ENCODE measurements at regions not wholly inside any gene's neighbourhood (a gene's known extent, or its start where the extent isn't known, plus 50 kb on each side); places are given as distances from the start of the nearest gene placed in this dataset.

DNA sequence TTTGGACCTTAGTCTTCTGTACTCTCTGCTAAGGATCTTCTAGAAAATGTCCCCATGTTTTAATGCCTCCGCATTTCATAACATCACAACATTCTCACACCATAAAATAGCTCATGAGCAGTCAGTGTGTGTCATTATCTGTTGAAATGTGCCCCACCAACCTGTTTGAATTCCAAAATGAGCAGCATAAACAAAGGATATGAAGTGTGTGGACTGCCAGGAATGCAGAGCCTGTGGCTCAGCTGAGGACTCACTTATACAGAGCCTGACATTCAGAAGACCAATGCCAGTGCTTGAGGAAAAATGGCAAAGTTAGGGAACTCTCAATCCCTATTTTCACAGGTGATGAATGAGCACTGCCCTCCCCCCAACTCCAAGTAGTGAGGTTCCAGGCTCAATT is 621.4 kb downstream of the POM121L12 start:
- Histone ChIP-seq H3K4me3 (no peak overlapping the region), H3K9ac (ENCODE audit: control insufficient read depth, insufficient read depth, low read length) (no peak overlapping the region), H3K9me3 (replicated peaks; ENCODE audit: control insufficient read depth, insufficient read depth, low read length) (no peaks in the 10 kb centered on the region), H3K36me3 (ENCODE audit: control insufficient read depth in 2 of 2, insufficient read depth in 2 of 2, low read length in 1 of 2) (no peaks in the 10 kb centered on the region), H3K27ac (ENCODE audit: control insufficient read depth, insufficient read depth) (no peak overlapping the region), H2AFZ (ENCODE audit: control insufficient read depth, low read depth, low read length) (no peak overlapping the region), H3K79me2 (ENCODE audit: control insufficient read depth, insufficient read depth, low read length) (no peaks in the 10 kb centered on the region), H4K20me1 (ENCODE audit: control insufficient read depth, insufficient read depth) (no peaks in the 10 kb centered on the region), H3K4me2 (ENCODE audit: control insufficient read depth, insufficient read depth) (no peak overlapping the region), H3K4me1 (ENCODE audit: control insufficient read depth, insufficient read depth, low read length) (no peaks in the 10 kb centered on the region), H3K27me3 (replicated peaks in 1 of 2; ENCODE audit: control insufficient read depth in 2 of 2, insufficient read depth in 2 of 2, low read length in 1 of 2) (no peaks in the 10 kb centered on the region)
- no TSS peak for BruUV-seq (replicated peaks)
- no peak for DNase-seq (ENCODE audit: low read depth, low spot score)
- no peak for FAIRE-seq
- WGBS (ENCODE audit: insufficient coverage, insufficient replicate concordance, low lambda C conversion rate, missing lambda C conversion rate): 0% methylated on average over 1 of the region's 1 CpG
- intact Hi-C loops (cut with micrococcal nuclease; ENCODE audit: unreplicated experiment) (no loop called here), in situ Hi-C loops (cut with MboI) (no loop called here)
- SMC1A ChIA-PET (ENCODE audit: uncharacterized antibody, unreplicated experiment): no interaction called here
- no peak for ATAC-seq
- CTCF ChIA-PET: no interaction called here
- POLR2A ChIA-PET: no interaction called here
- RAD21 ChIA-PET (ENCODE audit: unreplicated experiment): no interaction called here
- TF ChIP-seq, protein P1, sequence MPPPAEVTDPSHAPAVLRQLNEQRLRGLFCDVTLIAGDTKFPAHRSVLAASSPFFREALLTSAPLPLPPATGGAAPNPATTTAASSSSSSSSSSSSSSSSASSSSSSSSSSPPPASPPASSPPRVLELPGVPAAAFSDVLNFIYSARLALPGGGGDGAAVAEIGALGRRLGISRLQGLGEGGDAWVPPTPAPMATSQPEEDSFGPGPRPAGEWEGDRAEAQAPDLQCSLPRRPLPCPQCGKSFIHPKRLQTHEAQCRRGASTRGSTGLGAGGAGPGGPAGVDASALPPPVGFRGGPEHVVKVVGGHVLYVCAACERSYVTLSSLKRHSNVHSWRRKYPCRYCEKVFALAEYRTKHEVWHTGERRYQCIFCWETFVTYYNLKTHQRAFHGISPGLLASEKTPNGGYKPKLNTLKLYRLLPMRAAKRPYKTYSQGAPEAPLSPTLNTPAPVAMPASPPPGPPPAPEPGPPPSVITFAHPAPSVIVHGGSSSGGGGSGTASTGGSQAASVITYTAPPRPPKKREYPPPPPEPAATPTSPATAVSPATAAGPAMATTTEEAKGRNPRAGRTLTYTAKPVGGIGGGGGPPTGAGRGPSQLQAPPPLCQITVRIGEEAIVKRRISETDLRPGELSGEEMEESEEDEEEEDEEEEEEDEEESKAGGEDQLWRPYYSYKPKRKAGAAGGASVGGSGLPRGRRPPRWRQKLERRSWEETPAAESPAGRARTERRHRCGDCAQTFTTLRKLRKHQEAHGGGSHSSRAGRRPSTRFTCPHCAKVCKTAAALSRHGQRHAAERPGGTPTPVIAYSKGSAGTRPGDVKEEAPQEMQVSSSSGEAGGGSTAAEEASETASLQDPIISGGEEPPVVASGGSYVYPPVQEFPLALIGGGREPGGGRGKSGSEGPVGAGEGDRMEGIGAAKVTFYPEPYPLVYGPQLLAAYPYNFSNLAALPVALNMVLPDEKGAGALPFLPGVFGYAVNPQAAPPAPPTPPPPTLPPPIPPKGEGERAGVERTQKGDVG (CRISPR knock-in tag; IDR thresholded peaks at IDR 0.05): no peak
- TF ChIP-seq SMC3 (IDR thresholded peaks at IDR 0.05; ENCODE audit: borderline replicate concordance, low read length): no peak
- TF ChIP-seq, protein P2, sequence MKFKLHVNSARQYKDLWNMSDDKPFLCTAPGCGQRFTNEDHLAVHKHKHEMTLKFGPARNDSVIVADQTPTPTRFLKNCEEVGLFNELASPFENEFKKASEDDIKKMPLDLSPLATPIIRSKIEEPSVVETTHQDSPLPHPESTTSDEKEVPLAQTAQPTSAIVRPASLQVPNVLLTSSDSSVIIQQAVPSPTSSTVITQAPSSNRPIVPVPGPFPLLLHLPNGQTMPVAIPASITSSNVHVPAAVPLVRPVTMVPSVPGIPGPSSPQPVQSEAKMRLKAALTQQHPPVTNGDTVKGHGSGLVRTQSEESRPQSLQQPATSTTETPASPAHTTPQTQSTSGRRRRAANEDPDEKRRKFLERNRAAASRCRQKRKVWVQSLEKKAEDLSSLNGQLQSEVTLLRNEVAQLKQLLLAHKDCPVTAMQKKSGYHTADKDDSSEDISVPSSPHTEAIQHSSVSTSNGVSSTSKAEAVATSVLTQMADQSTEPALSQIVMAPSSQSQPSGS (IDR thresholded peaks at IDR 0.05; ENCODE audit: low read length): no peak
- no peak for TF ChIP-seq CHD1 (IDR thresholded peaks at IDR 0.05; ENCODE audit: low read depth, low read length)
- TF ChIP-seq MTA2 (IDR thresholded peaks at IDR 0.05; ENCODE audit: low read depth): no peak
- TF ChIP-seq TARDBP (IDR thresholded peaks at IDR 0.05; ENCODE audit: borderline replicate concordance): no peak
- TF ChIP-seq ATF7 (IDR thresholded peaks at IDR 0.05; ENCODE audit: low read depth): no peak
- TF ChIP-seq EP300 (IDR thresholded peaks at IDR 0.05; ENCODE audit: borderline replicate concordance in 1 of 2, control insufficient read depth in 1 of 2, low read depth in 2 of 2, low read length in 2 of 2): no peak
- TF ChIP-seq, protein P3, sequence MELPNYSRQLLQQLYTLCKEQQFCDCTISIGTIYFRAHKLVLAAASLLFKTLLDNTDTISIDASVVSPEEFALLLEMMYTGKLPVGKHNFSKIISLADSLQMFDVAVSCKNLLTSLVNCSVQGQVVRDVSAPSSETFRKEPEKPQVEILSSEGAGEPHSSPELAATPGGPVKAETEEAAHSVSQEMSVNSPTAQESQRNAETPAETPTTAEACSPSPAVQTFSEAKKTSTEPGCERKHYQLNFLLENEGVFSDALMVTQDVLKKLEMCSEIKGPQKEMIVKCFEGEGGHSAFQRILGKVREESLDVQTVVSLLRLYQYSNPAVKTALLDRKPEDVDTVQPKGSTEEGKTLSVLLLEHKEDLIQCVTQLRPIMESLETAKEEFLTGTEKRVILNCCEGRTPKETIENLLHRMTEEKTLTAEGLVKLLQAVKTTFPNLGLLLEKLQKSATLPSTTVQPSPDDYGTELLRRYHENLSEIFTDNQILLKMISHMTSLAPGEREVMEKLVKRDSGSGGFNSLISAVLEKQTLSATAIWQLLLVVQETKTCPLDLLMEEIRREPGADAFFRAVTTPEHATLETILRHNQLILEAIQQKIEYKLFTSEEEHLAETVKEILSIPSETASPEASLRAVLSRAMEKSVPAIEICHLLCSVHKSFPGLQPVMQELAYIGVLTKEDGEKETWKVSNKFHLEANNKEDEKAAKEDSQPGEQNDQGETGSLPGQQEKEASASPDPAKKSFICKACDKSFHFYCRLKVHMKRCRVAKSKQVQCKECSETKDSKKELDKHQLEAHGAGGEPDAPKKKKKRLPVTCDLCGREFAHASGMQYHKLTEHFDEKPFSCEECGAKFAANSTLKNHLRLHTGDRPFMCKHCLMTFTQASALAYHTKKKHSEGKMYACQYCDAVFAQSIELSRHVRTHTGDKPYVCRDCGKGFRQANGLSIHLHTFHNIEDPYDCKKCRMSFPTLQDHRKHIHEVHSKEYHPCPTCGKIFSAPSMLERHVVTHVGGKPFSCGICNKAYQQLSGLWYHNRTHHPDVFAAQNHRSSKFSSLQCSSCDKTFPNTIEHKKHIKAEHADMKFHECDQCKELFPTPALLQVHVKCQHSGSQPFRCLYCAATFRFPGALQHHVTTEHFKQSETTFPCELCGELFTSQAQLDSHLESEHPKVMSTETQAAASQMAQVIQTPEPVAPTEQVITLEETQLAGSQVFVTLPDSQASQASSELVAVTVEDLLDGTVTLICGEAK (IDR thresholded peaks at IDR 0.05; ENCODE audit: borderline replicate concordance): no peak
- TF ChIP-seq, protein P4, sequence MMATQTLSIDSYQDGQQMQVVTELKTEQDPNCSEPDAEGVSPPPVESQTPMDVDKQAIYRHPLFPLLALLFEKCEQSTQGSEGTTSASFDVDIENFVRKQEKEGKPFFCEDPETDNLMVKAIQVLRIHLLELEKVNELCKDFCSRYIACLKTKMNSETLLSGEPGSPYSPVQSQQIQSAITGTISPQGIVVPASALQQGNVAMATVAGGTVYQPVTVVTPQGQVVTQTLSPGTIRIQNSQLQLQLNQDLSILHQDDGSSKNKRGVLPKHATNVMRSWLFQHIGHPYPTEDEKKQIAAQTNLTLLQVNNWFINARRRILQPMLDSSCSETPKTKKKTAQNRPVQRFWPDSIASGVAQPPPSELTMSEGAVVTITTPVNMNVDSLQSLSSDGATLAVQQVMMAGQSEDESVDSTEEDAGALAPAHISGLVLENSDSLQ (IDR thresholded peaks at IDR 0.05): no peak
- no peak for TF ChIP-seq RCOR1 (conservative IDR thresholded peaks at IDR 0.05; ENCODE audit: low read depth, low read length)
- no peak for TF ChIP-seq HDAC6 (IDR thresholded peaks at IDR 0.05; ENCODE audit: unreplicated experiment)
- TF ChIP-seq FOS (IDR thresholded peaks at IDR 0.05; ENCODE audit: borderline replicate concordance, extremely low read depth, insufficient read length): no peak

Data from GM12878 (cell line).